H1 (cell line): ENCODE measurements at regions not wholly inside any gene's neighbourhood (a gene's known extent, or its start where the extent isn't known, plus 50 kb on each side); places are given as distances from the start of the nearest gene placed in this dataset.

Experiments used
- CTCF ChIA-PET: fragments of 300-600 bp; sonication (Branson Sonifier 250); formaldehyde crosslinking; loops from one replicate; lab custom pipeline; 2021; ENCODE audit not compliant: partially characterized antibody; lab: Charles Lee
- POLR2A ChIA-PET: fragments of 300-600 bp; sonication (Branson Sonifier 250); formaldehyde crosslinking; loops from one replicate; lab custom pipeline; 2021; ENCODE audit warnings: inconsistent platforms; ENCODE audit not compliant: partially characterized antibody; lab: Charles Lee
- DNase-seq, 2 experiments: peaks; one replicate each; pipeline versions ENCODE4 v3.0.0 to v3.0.0-alpha.2; 2010 to 2022; ENCODE audit warnings: low spot score in 2 of 2, low read depth in 1 of 2, mixed read lengths in 1 of 2
- FAIRE-seq: peaks from 2 replicates; lab custom pipeline; 2011; peaks lifted over from hg19 to GRCh38; lab: Jason Lieb, UNC
- H2AFZ ChIP-seq: 2 replicates; pipeline ENCODE4 v1.8.1; 2012; ENCODE audit warnings: low read length, inconsistent platforms
- H2AK5ac ChIP-seq: 2 replicates; pipeline ENCODE4 v1.6.1; 2013; ENCODE audit warnings: low read depth, low read length
- H2BK120ac ChIP-seq: replicated peaks from 2 replicates; pipeline ENCODE3; 2013; ENCODE audit warnings: low read depth, low read length, inconsistent platforms
- H2BK12ac ChIP-seq: 2 replicates; pipeline ENCODE4 v1.6.1; 2013; ENCODE audit warnings: low read depth, low read length
- H2BK15ac ChIP-seq: 2 replicates; pipeline ENCODE4 v1.6.1; 2013; ENCODE audit warnings: low read length
- H2BK20ac ChIP-seq: 2 replicates; pipeline ENCODE4 v1.6.1; 2013; ENCODE audit warnings: low read length
- H2BK5ac ChIP-seq: 2 replicates; pipeline ENCODE4 v1.6.1; 2013; ENCODE audit warnings: low read depth, low read length
- H3K14ac ChIP-seq: 2 replicates; pipeline ENCODE4 v1.6.1; 2013; ENCODE audit warnings: inconsistent platforms; ENCODE audit not compliant: insufficient read length
- H3K18ac ChIP-seq: 2 replicates; pipeline ENCODE4 v1.6.1; 2013; ENCODE audit warnings: low read length; ENCODE audit errors: extremely low read depth
- H3K23ac ChIP-seq: 2 replicates; pipeline ENCODE4 v1.6.1; 2013; ENCODE audit warnings: inconsistent platforms; ENCODE audit not compliant: insufficient read length
- H3K23me2 ChIP-seq: 2 replicates; pipeline ENCODE4 v1.6.1; 2013; ENCODE audit warnings: low read depth, low read length
- H3K27ac ChIP-seq: 2 replicates; pipeline ENCODE4 v1.6.1; 2011; ENCODE audit warnings: low read depth, low read length, inconsistent platforms
- H3K27me3 ChIP-seq, 4 experiments: replicated peaks in 1 of 4; 1 replicate in 1 of 4; 2 replicates in 3 of 4; pipeline versions ENCODE4 v1.6.1 to v1.8.1; 2011 to 2013; ENCODE audit warnings: low read length in 3 of 4, mild to moderate bottlenecking in 3 of 4, inconsistent platforms in 2 of 4, mixed read lengths in 2 of 4, moderate library complexity in 1 of 4; ENCODE audit not compliant: control insufficient read depth in 3 of 4, insufficient read depth in 3 of 4; ENCODE audit errors: extremely low read depth in 1 of 4
- H3K36me3 ChIP-seq, 4 experiments: 2 replicates each; pipeline versions ENCODE4 v1.6.1 to v1.8.1; 2011 to 2013; ENCODE audit warnings: mild to moderate bottlenecking in 4 of 4, low read length in 3 of 4, moderate library complexity in 2 of 4, control low read depth in 1 of 4, inconsistent platforms in 1 of 4; ENCODE audit not compliant: insufficient read depth in 4 of 4, control insufficient read depth in 2 of 4
- H3K4ac ChIP-seq: replicated peaks from 2 replicates; pipeline ENCODE3; 2013; ENCODE audit warnings: low read length, low read depth, mixed read lengths, inconsistent platforms; ENCODE audit not compliant: insufficient read length
- H3K4me1 ChIP-seq, 4 experiments: replicated peaks in 1 of 4; 1 replicate in 1 of 4; 2 replicates in 3 of 4; pipeline versions ENCODE4 v1.6.1 to v1.8.1; 2011 to 2013; ENCODE audit warnings: low read length in 3 of 4, inconsistent platforms in 2 of 4, mixed read lengths in 1 of 4; ENCODE audit not compliant: insufficient read depth in 4 of 4, control insufficient read depth in 3 of 4
- H3K4me2 ChIP-seq, 2 experiments: 2 replicates each; pipeline versions ENCODE4 v1.6.1 to v1.8.1; 2011 to 2013; ENCODE audit warnings: low read depth in 2 of 2, low read length in 2 of 2, control low read depth in 1 of 2, inconsistent platforms in 1 of 2, mild to moderate bottlenecking in 1 of 2; ENCODE audit not compliant: insufficient read depth in 1 of 2
- H3K4me3 ChIP-seq, 4 experiments: fragments of 200-600, 300-600 bp in 1 of 4; sonication (generic), shearing (Covaris generic), sonication (Bioruptor Twin) in 1 of 4; 2 replicates each; pipeline versions ENCODE4 v1.5.1 to v1.8.1; 2011 to 2016; ENCODE audit warnings: low read length in 4 of 4, low read depth in 3 of 4, control low read depth in 2 of 4, inconsistent platforms in 2 of 4, mild to moderate bottlenecking in 2 of 4, mixed read lengths in 1 of 4, moderate library complexity in 1 of 4; ENCODE audit not compliant: insufficient read depth in 2 of 4; ENCODE audit errors: extremely low read depth in 1 of 4
- H3K56ac ChIP-seq: replicated peaks from 2 replicates; pipeline ENCODE3; 2013; ENCODE audit warnings: low read depth, mild to moderate bottlenecking, mixed read lengths, low read length, inconsistent platforms; ENCODE audit not compliant: insufficient read length
- H3K79me1 ChIP-seq: 2 replicates; pipeline ENCODE4 v1.6.1; 2013; ENCODE audit warnings: low read depth, low read length, control low read depth
- H3K79me2 ChIP-seq, 2 experiments: 2 replicates each; pipeline versions ENCODE4 v1.6.1 to v1.8.1; 2012 to 2013; ENCODE audit warnings: low read length in 2 of 2, mild to moderate bottlenecking in 2 of 2, inconsistent platforms in 1 of 2; ENCODE audit not compliant: insufficient read depth in 2 of 2, control insufficient read depth in 1 of 2
- H3K9ac ChIP-seq, 4 experiments: replicated peaks in 1 of 4; 1 replicate in 1 of 4; 2 replicates in 3 of 4; pipeline versions ENCODE4 v1.6.1 to v1.8.1; 2011 to 2013; ENCODE audit warnings: low read depth in 3 of 4, low read length in 3 of 4, control low read depth in 2 of 4, mild to moderate bottlenecking in 2 of 4, moderate library complexity in 2 of 4, inconsistent platforms in 1 of 4; ENCODE audit errors: extremely low read depth in 1 of 4
- H3K9me3 ChIP-seq, 2 experiments: 2 replicates each; pipeline versions ENCODE4 v1.6.1 to v1.8.1; 2012 to 2013; ENCODE audit warnings: mild to moderate bottlenecking in 2 of 2, moderate library complexity in 2 of 2, control low read depth in 1 of 2, inconsistent platforms in 1 of 2, low read depth in 1 of 2, low read length in 1 of 2, mixed read lengths in 1 of 2; ENCODE audit not compliant: insufficient read depth in 2 of 2
- H4K20me1 ChIP-seq, 2 experiments: replicated peaks in 1 of 2; 2 replicates each; pipeline versions ENCODE3 to v1.8.1; 2011 to 2013; ENCODE audit warnings: inconsistent platforms in 2 of 2, low read length in 2 of 2, mild to moderate bottlenecking in 1 of 2; ENCODE audit not compliant: insufficient read depth in 2 of 2, control insufficient read depth in 1 of 2
- H4K5ac ChIP-seq: 2 replicates; pipeline ENCODE4 v1.6.1; 2013; ENCODE audit warnings: low read length, low read depth, mixed read lengths, inconsistent platforms; ENCODE audit not compliant: insufficient read length
- H4K8ac ChIP-seq: 2 replicates; pipeline ENCODE4 v1.8.0; 2013; ENCODE audit warnings: mild to moderate bottlenecking, moderate library complexity, low read length, inconsistent platforms; ENCODE audit not compliant: insufficient read depth; ENCODE audit errors: extremely low read depth
- H4K91ac ChIP-seq: replicated peaks from 2 replicates; pipeline ENCODE3; 2013; ENCODE audit warnings: low read length, mixed read lengths, inconsistent platforms; ENCODE audit not compliant: insufficient read length
- ASH2L ChIP-seq: fragments of 200-600, 300-600 bp; sonication (generic); IDR thresholded peaks from one replicate; pipeline ENCODE4 v1.7.1; 2017; ENCODE audit warnings: low read length
- CREB1 ChIP-seq: IDR thresholded peaks from 2 replicates; pipeline ENCODE4 v1.6.1; 2012; ENCODE audit warnings: inconsistent platforms

- no peak overlapping the region for H3K23ac ChIP-seq
- H2BK12ac ChIP-seq: no peak overlapping the region
- H2BK20ac ChIP-seq: no peak overlapping the region
- no peak overlapping the region for H2AFZ ChIP-seq
- no peak overlapping the region for H3K4me2 ChIP-seq
- no peak overlapping the region for H4K91ac ChIP-seq
- H4K8ac ChIP-seq: no peak overlapping the region
- no peaks in the 10 kb centered on the region for H3K79me2 ChIP-seq
- H2AK5ac ChIP-seq: no peak overlapping the region
- no peaks in the 10 kb centered on the region for H3K79me1 ChIP-seq
- CTCF ChIA-PET: interaction anchor here (0.6 kb wide), 1 partner anchor 322 kb away, joined by 3 read pairs; no protein-coding TSS in a partner anchor
- H3K56ac ChIP-seq: no peak overlapping the region
- DNase-seq: no peak
- no peak for FAIRE-seq
- H3K36me3 ChIP-seq: no peaks in the 10 kb centered on the region
- no peak overlapping the region for H2BK5ac ChIP-seq
- H3K23me2 ChIP-seq: no peaks in the 10 kb centered on the region; the same call in 1 of the 2 replicates
- H2BK15ac ChIP-seq: no peak overlapping the region
- H3K27me3 ChIP-seq: no peaks in the 10 kb centered on the region
- no peak overlapping the region for H3K14ac ChIP-seq
- no peak overlapping the region for H3K9ac ChIP-seq
- no peak overlapping the region for H3K18ac ChIP-seq
- no peak overlapping the region for H3K4me3 ChIP-seq
- H2BK120ac ChIP-seq: no peak overlapping the region
- H3K4me1 ChIP-seq: no peaks in the 10 kb centered on the region
- no peak overlapping the region for H3K4ac ChIP-seq
- no peaks in the 10 kb centered on the region for H3K9me3 ChIP-seq
- no peaks in the 10 kb centered on the region for H4K20me1 ChIP-seq
- no peak overlapping the region for H4K5ac ChIP-seq
- no peak overlapping the region for H3K27ac ChIP-seq
- POLR2A ChIA-PET: no interaction called here
- TF ChIP-seq ASH2L: no peak
- TF ChIP-seq CREB1: no peak
Observed at GRCh38 chr12:92549516-92549915, 153.3 kb upstream of the PLEKHG7 start.
